DMS114 treated with DMSO at 0.1 percent for 48 hours (cell line): ENCODE measurements at regions not wholly inside any gene's neighbourhood (a gene's known extent, or its start where the extent isn't known, plus 50 kb on each side); places are given as distances from the start of the nearest gene placed in this dataset.
"Not testable (repeated sequence)": the region's sequence is repeated elsewhere in the genome, so short reads cannot be mapped to it uniquely, and the experiment has no call there.

Experiments used
- DNase-seq: peaks from one replicate; lab custom pipeline; 2025; ENCODE audit not compliant: unreplicated experiment; lab: John Stamatoyannopoulos, UW

DNA sequence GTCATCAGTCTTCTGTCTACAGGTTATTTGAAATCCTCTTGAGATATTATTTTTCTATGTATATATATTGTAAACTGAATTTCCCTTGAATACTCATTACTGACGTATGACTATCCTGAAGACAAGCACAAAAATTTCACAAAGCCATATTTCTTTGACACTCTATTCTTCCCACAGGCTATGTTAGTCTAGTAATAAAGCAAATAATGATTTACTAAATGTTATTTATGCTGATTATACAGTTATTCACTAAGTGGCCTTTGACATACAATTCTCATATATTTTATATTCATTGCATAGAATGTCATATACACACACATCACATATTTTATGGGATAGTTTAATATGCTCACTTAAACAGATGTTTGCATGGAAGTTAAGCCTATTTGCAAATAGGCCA is 793.0 kb upstream of the GRAMD2B start:
- DNase-seq: no peak

DNA sequence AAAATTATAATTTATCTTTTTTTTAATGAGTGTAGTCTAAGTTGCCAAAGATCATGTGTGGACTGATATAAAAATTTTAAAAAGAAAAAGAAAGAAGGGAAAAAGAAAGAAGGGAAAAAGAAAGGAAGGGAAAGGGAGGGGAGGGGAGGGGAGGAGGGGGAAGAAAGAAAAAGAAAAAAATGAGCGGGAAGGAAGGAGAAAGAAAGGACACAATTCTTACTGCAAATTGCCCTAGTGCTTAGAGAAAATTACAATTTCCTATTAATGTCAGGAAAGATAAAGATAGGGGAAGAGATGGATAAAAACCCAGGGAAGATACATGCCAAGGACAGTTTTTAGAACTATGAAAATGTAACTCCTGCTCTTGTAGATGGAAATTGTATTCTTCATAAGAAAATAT is 789.7 kb upstream of the GRAMD2B start:
- no peak for DNase-seq

DNA sequence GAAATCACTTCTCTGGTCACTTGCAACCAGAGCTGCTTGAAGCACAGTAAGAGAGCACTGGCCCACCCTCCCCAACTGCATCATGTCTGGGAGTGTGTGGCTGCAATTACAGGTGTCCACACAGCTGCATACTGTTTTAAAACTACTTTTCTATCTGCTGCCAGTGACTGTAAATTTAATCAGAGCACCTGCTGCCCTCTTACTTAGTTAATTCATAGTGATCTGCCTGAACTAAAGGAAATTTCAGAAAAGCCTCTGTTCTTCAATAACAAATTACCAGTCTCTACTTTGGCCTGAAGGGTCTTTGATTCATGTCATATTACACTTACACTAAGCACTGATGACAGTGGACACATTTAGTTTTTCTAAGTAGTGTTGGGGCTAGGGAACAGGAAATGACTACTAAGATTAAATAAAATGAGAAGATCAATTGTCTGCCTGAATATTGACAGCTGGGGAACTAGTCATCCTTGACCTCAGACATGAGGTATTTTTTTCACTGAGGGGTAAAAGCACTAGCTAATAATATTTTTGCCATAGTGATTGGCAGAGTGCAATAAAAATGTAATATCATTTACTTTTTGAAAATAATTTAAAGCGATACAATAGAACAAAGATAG is 788.9 kb upstream of the GRAMD2B start:
- DNase-seq: no peak

DNA sequence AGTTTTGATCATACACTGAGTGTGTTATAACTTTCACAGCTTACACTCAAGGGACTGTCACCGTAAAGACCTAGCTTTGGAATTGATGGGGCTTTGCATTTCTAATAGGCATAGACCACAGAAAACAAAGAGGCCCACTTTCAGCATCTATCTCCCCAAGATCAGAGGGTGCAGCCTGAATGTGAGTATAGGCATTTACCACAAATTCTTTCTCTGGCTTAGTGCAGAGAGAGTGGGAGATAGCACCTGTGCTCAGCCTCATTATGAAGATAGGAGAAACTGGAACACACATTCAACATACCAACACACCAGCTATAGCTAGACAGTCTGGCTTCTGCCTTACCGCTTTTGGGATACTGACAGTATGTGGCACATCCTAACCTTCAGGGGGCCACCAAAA is 783.4 kb upstream of the GRAMD2B start:
- no peak for DNase-seq

DNA sequence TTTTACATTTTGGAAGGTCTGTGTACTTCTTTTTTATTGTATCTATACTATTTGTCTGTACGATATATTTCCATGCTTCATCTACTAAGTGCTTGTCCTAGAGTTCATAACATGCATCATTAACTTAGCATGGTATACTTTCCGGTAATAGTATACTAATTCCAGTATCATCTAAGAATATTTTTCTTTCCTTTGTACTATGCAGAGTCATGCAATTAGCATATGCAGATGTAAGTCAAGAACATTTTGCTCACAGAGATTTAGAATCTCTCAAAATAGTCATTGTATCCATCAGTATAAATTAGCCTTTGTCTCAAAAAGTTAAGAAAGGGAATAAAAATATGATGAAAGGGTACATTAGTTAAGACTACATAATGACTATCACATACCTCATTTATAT is 770.4 kb upstream of the GRAMD2B start:
- DNase-seq: no peak

DNA sequence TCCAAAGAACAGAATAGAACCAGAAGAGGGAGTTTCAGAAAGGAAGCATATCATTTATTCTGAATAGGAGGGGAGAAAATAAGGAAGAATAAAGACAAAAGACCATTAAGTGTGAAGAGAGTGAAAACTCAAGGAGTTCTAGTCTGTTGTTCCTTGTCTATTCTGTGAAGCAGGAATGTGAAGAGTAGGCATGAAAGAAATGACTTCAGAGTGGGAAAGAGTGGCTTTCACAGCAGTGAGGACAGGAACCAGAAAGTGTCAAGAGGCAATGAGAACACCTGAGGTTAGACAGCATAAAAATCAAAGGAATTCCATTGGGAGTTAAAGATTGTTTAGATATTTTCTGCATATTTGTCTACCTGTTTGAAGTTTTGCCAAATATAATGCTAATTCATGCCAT is 768.8 kb upstream of the GRAMD2B start:
- no peak for DNase-seq

DNA sequence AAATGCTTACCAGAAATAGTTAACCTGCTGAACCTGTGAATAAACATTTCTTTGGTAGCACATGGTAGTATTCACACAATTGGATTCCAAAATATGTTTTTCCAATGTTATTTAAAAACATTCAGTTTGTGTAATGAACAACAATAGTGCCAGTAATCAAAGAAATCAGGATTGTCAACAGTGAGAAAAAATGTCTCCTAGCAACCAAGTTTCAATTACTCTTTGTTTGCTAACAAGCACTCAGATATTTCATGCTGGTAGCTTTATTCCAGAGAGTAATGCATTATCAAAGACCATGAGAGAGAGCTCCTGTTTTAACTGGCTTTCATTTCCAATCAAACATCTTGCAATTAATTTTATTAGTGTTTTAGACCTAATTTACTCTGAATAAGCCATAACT is 768.1 kb upstream of the GRAMD2B start:
- DNase-seq: no peak

DNA sequence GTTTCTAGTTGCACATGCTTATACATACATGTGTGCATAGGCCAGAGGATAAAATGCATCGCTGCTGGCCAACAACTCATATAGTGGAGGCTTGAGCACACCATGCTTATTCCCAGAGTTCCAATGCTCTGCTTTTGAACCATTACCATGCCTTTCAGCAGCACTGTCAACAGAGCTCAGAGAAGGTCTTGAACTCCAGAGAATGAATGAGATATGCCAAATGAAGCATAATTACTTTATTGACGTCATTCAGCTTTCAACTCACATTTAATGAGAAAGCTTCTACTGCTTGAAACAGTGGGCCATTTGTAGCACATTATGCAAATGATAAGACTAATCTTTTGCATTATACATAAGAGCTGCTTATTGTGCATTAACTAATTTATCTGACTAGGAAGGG is 765.3 kb upstream of the GRAMD2B start:
- DNase-seq: peak; percentile 75

DNA sequence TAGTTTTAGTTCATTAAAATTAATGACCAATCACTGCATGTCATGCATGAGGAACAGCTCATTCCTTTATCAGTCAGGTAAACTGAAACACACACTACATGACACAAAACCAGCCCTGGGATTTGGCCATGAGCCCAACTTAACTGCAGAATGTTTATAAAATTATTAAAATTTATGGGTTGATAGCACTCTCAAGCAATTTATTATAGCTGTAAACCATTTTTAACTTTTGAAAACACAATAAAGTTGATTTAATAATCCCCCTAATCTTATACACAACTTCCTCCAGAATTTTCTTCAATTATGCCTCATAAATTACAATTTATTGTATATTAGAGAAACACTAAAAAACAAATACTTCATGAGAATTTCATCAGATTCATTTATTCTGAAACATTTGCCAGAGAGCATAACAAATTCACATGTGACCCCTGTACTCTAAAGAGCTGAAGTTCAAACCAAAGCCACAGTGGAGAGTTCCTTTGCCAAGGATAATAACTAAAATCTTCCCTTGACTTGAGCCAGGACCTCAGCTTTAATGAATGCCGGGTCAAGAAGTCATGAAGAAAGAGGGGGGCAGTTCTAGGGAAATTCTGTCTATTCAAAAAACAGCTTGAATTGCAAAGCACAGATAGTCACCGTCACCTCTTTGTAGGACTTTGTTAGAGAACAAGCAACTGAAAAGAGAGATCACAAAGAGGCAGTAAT is 763.7 kb upstream of the GRAMD2B start:
- peak; percentile 69 for DNase-seq

DNA sequence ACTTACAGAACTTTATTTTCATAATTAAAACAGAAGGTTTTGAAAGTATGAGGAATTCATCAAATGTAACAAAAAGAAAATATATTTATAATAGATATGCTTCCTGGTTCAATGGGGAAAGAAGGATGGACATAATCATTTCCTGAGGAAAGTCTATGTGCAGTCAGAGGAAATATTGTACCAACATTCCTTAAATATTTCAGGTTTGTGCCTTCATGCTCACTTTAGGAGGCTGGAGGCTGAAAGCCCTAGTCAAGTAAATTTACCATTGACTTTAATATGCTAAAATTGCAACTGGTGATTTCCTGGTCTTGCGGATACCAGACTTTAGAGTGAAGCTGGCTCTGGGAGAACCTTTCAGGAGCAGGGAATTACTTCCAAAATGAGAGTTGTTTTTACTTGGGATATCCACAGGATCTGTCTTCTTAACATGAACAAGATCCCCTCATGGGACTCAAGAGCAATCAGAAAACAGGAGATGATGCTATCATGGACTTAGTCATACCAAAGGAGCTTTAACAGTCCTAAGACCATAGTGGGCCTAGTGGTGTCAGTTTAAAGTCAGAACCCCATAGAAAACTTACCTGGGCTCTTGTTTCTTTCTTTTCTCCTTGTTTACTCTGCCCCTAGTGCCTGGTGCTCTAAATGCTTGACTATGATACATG is 762.8 kb upstream of the GRAMD2B start:
- peak; percentile 48 for DNase-seq

DNA sequence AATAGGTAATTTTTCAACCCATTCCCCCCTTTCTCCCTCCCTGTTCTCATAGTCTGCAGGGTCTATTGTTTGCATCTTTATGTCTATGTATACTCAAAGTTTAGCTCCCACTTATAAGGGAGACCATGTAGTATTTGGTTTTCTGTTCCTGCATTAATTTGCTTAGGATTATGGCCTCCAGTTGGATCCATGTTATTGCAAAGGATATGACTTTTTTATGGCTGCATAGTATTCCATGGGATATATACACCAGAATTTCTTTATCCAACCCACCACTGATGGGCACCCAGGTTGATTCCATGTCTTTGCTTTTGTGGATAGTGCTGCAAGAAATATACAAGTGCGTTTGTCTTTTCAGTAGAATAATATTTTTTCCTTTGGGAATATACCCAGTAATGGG is 761.6 kb upstream of the GRAMD2B start:
- DNase-seq: no peak

DNA sequence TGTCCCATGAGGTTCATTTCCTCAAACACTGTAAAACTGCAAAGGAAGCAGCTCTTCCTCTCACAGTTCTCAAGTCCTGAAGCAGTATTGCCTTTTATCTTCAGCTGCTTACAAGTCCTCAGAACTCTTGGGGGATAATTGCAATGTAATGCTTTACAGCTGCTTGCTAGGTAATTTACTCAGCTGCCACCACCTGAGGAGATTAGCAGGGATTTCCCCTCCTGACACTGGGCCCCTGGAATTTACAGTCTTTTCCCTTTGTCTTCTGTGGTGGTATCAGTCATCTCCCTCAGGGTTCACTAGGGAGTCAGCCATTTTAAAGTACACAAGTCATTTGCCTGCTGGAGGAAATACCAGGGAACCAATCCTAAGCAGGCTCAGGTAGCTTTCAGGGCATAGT is 754.3 kb upstream of the GRAMD2B start:
- DNase-seq: no peak

DNA sequence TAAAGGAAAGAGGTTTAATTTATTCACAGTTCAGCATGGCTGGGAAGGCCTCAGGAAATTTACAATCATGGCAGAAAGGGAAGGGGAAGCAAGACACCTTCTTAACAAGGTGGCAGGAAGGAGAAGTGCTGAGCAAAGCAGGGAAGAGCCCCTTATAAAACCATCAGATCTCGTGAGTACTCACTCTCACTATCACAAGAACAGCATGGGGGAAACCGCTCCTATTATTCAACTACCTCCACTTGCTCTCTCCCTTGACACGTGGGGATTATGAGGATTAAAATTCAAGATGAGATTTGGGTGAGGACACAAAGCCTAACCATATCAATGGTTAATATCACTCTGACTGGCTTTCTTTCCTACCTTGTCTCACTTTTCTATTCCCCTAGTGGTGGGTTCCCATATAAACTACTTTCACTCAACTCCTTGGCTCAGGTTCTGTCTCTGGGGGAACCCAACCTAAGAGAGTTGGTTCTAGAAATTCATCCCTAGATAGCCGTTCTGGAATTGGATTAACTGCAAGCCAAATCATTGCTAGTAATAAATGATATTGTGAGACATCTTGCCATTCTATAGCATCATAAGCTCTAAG is 749.8 kb upstream of the GRAMD2B start:
- DNase-seq: no peak

DNA sequence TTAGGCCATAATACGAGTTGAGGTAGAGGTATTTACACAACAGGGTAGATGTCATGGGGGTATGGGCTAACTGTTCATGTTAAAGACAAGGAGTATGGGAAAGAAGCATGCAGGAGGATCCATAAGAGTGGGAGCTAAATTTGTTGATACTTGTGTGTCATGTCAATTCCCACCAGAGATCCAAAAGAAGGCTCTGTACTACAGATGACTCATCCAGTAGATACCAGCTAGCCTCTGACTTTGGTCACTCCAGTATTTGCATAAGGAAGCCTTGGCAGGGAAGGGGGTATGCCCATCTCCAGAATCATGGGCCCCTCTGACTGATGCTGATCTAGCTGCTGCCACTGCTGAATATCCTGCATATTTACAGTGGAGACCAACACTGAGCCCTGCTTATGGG is 743.7 kb upstream of the GRAMD2B start:
- no peak for DNase-seq

DNA sequence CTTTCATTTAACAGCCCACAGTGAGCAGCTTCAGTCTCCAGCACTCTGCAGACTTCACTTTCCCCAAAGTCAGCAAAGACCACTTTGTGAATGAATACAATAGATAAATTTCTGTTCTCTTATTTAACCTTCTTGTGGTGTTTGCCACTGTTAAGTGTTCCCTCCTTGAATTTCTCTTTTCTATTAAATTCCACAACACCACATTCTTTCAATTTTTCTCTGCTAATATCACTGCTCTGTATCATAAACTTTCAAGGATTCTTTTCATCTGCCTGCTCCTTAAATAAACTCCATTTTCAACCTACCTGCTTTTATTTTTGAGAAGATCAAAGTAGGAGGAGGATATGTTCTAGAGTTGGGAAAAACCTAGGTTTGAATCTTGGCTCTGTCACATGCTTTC is 739.5 kb upstream of the GRAMD2B start:
- DNase-seq: no peak

DNA sequence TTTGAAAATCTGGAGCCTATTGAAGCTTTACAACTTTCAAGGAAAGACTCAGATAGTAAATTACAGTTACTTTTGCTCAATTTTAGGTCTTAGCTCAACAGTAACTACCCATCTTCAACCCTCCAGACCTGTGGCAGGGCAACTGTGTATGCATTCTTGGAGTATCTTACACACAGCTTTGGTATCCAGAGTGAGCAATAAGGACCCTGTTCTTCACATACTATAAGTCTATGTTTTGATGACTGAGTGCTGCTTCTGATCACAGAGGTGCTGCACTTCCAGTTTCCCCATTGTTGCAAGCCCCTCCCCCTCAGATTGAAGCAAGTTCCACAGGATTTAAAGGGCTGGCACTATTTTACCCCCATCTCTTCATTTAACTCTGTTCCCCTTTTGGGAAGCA is 737.4 kb upstream of the GRAMD2B start:
- no peak for DNase-seq

DNA sequence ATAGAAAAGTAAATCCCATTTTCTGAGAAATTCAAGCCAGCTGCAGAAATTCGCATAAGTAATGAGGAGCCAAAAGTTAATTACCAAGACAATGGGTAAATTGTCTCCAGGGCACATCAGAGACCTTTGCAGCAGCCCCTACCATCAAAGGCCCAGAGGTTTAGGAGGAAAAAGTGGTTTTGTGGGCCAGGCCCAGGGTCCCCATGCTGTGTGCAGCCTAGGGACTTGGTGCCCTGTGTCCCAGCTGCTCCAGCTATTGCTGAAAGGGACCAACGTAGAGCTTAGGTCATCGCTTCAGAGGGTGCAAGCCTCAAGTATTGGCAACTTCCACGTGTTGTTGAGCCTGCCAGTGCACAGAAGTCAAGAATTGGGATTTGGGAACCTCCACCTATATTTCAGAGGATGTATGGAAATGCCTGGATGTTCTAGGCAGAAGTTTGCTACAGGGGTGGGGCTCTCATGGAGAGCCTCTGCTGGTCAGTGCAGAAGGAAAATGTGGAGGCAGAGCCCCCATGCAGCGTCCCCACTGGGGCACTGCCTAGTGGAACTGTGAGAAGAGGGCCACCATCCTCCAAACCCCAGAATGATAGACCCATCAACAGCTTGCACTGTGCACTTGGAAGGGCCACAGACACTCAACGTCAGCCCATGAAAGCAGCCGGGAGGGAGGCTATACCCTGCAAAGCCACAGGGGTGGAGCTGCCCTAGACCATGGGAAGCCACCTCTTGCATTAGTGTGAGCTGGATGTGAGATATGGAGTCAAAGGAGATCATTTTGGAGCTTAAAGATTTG is 731.3 kb upstream of the GRAMD2B start:
- DNase-seq: not testable (repeated sequence)

DNA sequence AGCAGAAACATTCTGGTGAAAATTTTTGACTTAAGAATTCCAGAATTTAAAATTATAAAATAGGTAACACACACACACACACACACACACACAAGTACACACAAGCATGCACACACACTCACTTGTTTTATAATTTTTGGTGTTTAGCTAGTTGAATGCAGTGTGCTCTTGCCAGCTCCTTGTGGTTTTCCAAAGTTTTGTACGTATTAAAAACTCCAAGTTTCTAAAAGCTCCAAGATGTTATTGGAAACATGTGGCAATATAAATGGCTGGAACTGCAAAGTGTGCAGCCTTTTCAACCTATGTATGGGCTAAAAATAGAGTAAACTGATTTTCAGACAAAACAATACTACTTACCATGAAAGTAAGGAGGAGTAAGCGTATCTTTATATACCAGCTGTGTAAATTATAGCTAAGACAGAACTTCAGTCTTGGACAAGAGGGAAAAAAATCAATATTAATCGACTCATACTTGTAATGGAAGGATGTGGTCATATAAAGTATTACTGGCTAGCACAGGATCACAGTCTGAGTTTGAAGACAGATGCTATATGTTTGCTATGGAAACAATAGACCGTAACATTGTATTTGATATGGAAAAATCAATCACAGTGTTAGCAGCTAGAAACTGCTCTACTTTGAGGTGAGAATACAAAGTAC is 727.1 kb upstream of the GRAMD2B start:
- DNase-seq: no peak

DNA sequence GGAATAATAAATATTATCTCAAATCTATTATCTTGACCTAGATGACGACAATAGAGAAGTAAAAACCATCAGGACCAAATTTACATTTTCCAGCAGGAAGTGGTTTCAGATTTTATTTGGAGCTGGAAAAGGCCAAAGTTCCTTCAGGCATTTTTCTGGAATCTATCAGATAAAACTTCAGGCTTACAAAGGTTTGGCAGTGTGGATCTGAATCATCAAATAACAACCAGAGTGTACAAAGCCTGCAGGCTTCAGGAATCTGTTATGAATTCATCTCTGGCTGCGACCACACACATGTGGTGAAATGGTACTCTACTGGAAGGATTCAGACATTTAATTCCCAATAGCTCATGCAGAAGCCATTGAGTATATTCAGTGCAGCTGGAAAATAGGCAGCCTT is 726.4 kb upstream of the GRAMD2B start:
- DNase-seq: no peak

DNA sequence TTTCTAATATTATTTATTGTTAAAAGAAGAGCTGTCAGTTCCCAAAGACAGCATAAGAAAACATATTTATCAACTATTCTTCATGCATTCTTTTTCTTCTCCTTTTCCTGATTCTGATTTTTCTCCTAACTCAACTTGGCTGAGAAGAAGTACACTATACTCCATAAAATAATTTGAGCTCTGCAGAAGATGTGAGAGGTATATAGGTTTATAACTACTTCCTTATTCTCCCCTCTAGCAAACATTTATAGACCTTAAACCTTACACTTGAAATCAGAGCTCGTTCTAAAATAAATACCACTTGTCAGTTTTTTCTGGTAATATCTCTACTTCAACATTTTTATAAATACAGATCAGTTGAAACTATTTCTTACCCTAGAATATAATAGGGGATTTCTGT is 724.8 kb upstream of the GRAMD2B start:
- no peak for DNase-seq

DNA sequence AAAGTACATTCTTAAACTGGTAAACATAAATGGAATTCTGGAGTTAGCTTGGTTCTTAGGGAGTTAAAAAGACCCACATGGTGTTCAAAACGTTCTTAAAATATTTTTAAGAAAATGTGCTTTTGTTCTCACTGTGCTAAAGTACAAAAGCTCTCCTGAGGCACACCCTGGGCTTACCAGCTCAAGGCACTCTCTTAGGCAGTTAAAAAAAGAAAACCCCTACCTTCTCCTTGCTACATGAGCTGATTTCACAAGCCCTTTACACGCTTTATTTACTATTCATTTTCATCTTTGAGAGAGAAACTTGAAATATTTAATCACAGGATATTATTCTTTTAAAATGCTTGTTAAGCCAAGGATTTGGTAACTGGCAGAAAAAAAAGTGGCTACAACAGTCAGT is 723.3 kb upstream of the GRAMD2B start:
- peak; percentile 75 for DNase-seq
